ENCODE measurements at regions not wholly inside any gene's neighbourhood (a gene's known extent, or its start where the extent isn't known, plus 50 kb on each side); places are given as distances from the start of the nearest gene placed in this dataset.

DNA sequence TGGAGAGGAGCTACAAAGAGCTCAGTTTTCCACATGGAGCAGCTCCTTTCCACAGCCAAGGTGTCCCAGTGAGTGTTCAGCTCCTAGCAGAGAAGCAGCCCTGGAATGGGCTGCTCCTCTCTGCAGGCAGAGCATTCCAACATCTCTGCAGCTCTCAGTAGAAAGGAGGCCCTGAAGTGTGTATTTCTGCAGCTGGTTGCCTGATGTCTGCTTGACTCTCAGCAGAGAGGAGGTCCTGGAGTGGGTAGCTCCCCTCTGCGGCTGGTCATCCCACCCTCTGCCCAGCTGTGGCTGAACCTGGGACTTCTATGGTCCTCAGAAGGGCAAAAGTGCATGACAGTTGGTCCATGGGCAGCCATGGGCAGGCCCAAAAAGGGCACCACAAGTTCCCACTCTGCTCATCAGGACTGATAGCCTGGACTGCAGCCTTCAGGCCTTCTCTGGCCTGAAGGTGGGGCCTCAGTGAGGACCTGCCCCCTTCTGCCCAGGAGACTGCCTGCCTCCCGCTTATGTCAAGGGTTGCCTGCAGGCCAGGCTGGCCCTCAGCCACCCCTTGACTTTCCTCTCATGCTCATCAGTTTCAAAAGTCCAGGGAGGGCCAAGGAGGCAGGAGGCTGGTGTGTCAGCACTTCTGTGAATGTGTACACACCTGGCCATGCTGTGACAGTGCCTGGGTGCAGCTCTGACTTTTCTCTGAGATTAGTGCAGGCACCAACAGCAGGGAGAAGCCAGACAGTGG is 605.9 kb upstream of the FAM174A start:
- no peak for DNase-seq (ENCODE audit: unreplicated experiment)
- BruUV-seq (replicated peaks): no TSS peak
- TF ChIP-seq, protein P1, sequence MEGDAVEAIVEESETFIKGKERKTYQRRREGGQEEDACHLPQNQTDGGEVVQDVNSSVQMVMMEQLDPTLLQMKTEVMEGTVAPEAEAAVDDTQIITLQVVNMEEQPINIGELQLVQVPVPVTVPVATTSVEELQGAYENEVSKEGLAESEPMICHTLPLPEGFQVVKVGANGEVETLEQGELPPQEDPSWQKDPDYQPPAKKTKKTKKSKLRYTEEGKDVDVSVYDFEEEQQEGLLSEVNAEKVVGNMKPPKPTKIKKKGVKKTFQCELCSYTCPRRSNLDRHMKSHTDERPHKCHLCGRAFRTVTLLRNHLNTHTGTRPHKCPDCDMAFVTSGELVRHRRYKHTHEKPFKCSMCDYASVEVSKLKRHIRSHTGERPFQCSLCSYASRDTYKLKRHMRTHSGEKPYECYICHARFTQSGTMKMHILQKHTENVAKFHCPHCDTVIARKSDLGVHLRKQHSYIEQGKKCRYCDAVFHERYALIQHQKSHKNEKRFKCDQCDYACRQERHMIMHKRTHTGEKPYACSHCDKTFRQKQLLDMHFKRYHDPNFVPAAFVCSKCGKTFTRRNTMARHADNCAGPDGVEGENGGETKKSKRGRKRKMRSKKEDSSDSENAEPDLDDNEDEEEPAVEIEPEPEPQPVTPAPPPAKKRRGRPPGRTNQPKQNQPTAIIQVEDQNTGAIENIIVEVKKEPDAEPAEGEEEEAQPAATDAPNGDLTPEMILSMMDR (IDR thresholded peaks at IDR 0.05; ENCODE audit: unreplicated experiment): no peak
- intact Hi-C loops (cut with micrococcal nuclease): no loop called here
- H3K27me3 Mint-ChIP-seq (ENCODE audit: insufficient read depth, unreplicated experiment): peaks cover 13% of the 10 kb centered on the region
- ChIA-PET POLR2A (no interaction called here), CTCF (interaction anchor here (0.6 kb wide), 2 partner anchors 13 to 1662 kb away, joined by 3 read pairs; no protein-coding TSS in a partner anchor)
- H3K36me3 Mint-ChIP-seq (ENCODE audit: insufficient read depth, unreplicated experiment): no peaks in the 10 kb centered on the region
- no peaks in the 10 kb centered on the region for H3K9me3 Mint-ChIP-seq (ENCODE audit: unreplicated experiment)
- no peaks in the 10 kb centered on the region for H3K4me1 Mint-ChIP-seq (ENCODE audit: insufficient read depth, unreplicated experiment)
- no peak overlapping the region for H3K4me3 Mint-ChIP-seq (ENCODE audit: unreplicated experiment)
- H3K27ac Mint-ChIP-seq (ENCODE audit: low read depth, unreplicated experiment): no peak overlapping the region

DNA sequence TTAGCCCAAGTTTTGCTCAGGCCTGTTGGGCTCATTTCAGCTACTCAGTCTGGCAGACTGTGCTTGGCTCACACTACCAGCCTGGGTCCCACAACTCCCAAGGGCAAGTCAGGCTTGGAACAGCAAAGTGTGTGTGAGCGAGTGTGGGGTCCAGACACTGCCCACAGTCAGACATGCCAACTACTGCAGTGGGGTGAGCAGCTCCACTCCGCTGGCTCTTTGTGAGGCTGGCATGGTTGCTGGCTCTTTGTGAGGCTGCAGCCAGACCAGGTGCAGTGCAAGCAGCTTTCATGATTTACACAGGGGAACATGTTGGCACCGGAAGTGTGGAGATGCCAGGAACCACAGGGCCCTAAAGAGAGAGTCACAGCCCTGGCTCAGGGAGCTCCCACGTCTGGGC is 606.7 kb upstream of the FAM174A start:
- no peak for DNase-seq (ENCODE audit: unreplicated experiment)
- no TSS peak for BruUV-seq (replicated peaks)
- H3K27me3 Mint-ChIP-seq (ENCODE audit: insufficient read depth, unreplicated experiment): peaks cover 10% of the 10 kb centered on the region
- no peaks in the 10 kb centered on the region for H3K9me3 Mint-ChIP-seq (ENCODE audit: unreplicated experiment)
- intact Hi-C loops (cut with micrococcal nuclease): no loop called here
- ChIA-PET POLR2A (no interaction called here), CTCF (interaction anchor here (0.6 kb wide), 1 partner anchor 14 kb away, joined by 3 read pairs; no protein-coding TSS in a partner anchor)
- H3K36me3 Mint-ChIP-seq (ENCODE audit: insufficient read depth, unreplicated experiment): no peaks in the 10 kb centered on the region
- TF ChIP-seq, protein P1 (IDR thresholded peaks at IDR 0.05; ENCODE audit: unreplicated experiment): no peak
- no peaks in the 10 kb centered on the region for H3K4me1 Mint-ChIP-seq (ENCODE audit: insufficient read depth, unreplicated experiment)
- H3K27ac Mint-ChIP-seq (ENCODE audit: low read depth, unreplicated experiment): no peak overlapping the region
- H3K4me3 Mint-ChIP-seq (ENCODE audit: unreplicated experiment): no peak overlapping the region

DNA sequence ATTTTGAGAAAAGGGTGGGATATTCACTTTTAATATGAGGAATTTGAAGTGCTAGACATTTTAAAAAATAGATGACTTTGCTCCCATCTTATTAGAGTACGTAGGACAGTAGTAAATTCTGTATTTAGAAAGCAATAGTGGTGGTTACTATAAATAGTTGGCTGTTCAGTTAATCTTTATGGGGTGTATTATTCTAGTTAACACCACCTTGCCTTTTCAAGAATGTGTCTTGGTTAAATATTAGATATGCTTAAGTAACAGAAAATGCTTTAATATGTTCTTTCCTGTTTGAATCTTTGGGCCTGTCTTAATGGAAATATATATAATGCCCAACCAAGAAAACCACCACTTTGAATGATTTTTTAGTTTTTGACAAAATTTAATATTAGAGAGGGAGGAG is 608.7 kb upstream of the FAM174A start:
- DNase-seq (ENCODE audit: unreplicated experiment): no peak
- TF ChIP-seq, protein P1 (IDR thresholded peaks at IDR 0.05; ENCODE audit: unreplicated experiment): no peak
- ChIA-PET CTCF (no interaction called here), POLR2A (no interaction called here)
- H3K4me1 Mint-ChIP-seq (ENCODE audit: insufficient read depth, unreplicated experiment): no peaks in the 10 kb centered on the region
- no peaks in the 10 kb centered on the region for H3K9me3 Mint-ChIP-seq (ENCODE audit: unreplicated experiment)
- intact Hi-C loops (cut with micrococcal nuclease): no loop called here
- no TSS peak for BruUV-seq (replicated peaks)
- H3K27me3 Mint-ChIP-seq (ENCODE audit: insufficient read depth, unreplicated experiment): no peaks in the 10 kb centered on the region
- H3K4me3 Mint-ChIP-seq (ENCODE audit: unreplicated experiment): no peak overlapping the region
- H3K36me3 Mint-ChIP-seq (ENCODE audit: insufficient read depth, unreplicated experiment): no peaks in the 10 kb centered on the region
- H3K27ac Mint-ChIP-seq (ENCODE audit: low read depth, unreplicated experiment): no peak overlapping the region

DNA sequence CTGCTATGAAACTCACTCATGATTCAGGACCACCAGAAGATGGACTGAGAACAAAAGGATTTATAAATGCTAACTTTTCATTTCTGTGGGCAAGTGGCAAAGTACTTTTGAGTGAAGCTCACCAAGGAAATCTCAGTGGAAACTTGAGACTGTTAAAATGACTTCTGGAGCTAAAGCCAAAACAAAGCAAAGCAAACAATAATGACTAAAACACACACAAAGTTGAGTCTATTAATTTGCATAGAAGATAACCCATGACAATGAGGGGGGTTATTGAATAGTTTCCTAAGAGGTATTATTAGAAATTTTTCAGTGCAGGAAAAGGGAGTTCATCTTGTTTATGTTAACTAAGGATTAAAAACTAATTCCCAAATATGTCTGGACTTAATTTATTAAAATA is 612.8 kb upstream of the FAM174A start:
- no peak overlapping the region for H3K4me3 Mint-ChIP-seq (ENCODE audit: unreplicated experiment)
- TF ChIP-seq, protein P1 (IDR thresholded peaks at IDR 0.05; ENCODE audit: unreplicated experiment): no peak
- no peak overlapping the region for H3K27ac Mint-ChIP-seq (ENCODE audit: low read depth, unreplicated experiment)
- CTCF ChIA-PET: no interaction called here
- peaks cover 2% of the 10 kb centered on the region for H3K27me3 Mint-ChIP-seq (ENCODE audit: insufficient read depth, unreplicated experiment)
- no TSS peak for BruUV-seq (replicated peaks)
- intact Hi-C loops (cut with micrococcal nuclease): no loop called here
- POLR2A ChIA-PET: no interaction called here
- H3K4me1 Mint-ChIP-seq (ENCODE audit: insufficient read depth, unreplicated experiment): no peaks in the 10 kb centered on the region
- no peak for DNase-seq (ENCODE audit: unreplicated experiment)
- H3K9me3 Mint-ChIP-seq (ENCODE audit: unreplicated experiment): no peaks in the 10 kb centered on the region
- H3K36me3 Mint-ChIP-seq (ENCODE audit: insufficient read depth, unreplicated experiment): no peaks in the 10 kb centered on the region
